Tibial nerve (tissue), 4 donors: ENCODE measurements at regions not wholly inside any gene's neighbourhood (a gene's known extent, or its start where the extent isn't known, plus 50 kb on each side); places are given as distances from the start of the nearest gene placed in this dataset.

Source experiments
- DNase-seq, 2 donors: peaks; one replicate each; pipeline ENCODE4 v3.0.0-alpha.2; 2019; ENCODE audit warnings: low spot score in 2 of 2
- H3K27ac ChIP-seq, 4 donors: fragments of 200-600 bp; sonication (generic) in 3 of 4; one replicate each; pipeline ENCODE4 v1.5.1; 2017 to 2019; ENCODE audit warnings: mild to moderate bottlenecking in 1 of 4
- H3K27me3 ChIP-seq, 2 donors: fragments of 200-600 bp; sonication (generic) in 1 of 2; one replicate each; pipeline versions ENCODE4 v1.5.1 to v1.6.0; 2017 to 2019
- H3K36me3 ChIP-seq, 3 donors: fragments of 200-600 bp; sonication (generic); one replicate each; pipeline ENCODE4 v1.5.1; 2018 to 2019
- H3K4me1 ChIP-seq, 4 donors: fragments of 200-600 bp; sonication (generic) in 3 of 4; one replicate each; pipeline ENCODE4 v1.5.1; 2017 to 2019
- H3K4me3 ChIP-seq, 4 donors: fragments of 200-600 bp; sonication (generic) in 3 of 4; one replicate each; pipeline ENCODE4 v1.5.1; 2017 to 2019; ENCODE audit warnings: mild to moderate bottlenecking in 1 of 4, moderate library complexity in 1 of 4
- H3K9me3 ChIP-seq, 4 donors: fragments of 200-600 bp; sonication (generic) in 3 of 4; one replicate each; pipeline ENCODE4 v1.5.1; 2017 to 2019
- EP300 ChIP-seq, 2 donors: sonication (generic); formaldehyde crosslinking; IDR thresholded peaks; one replicate each; pipeline ENCODE4 v1.6.1; 2017; ENCODE audit warnings: antibody characterized with exemption in 2 of 2, mild to moderate bottlenecking in 1 of 2
- POLR2A ChIP-seq, 2 donors: fragments of 450-650 bp; IDR thresholded peaks; one replicate each; pipeline ENCODE4 v1.6.1; 2017; ENCODE audit warnings: antibody characterized with exemption in 2 of 2, mild to moderate bottlenecking in 2 of 2, moderate library complexity in 2 of 2
- WGBS, 2 donors: methylation state at CpG; one replicate each; pipeline ENCODE4 v1.1.5; 2018; 5-methylcytosine and 5-hydroxymethylcytosine counted together
- TF ChIP-seq, protein P1 (sequence below), 5 experiments: fragments of 200-600 bp in 3 of 5; fragments of 450-650 bp in 2 of 5; sonication (generic) in 3 of 5; IDR thresholded peaks; one replicate each; pipeline ENCODE4 v1.5.1; 2016 to 2019; ENCODE audit warnings: antibody characterized with exemption in 5 of 5, mild to moderate bottlenecking in 3 of 5, moderate library complexity in 2 of 5

DNA sequence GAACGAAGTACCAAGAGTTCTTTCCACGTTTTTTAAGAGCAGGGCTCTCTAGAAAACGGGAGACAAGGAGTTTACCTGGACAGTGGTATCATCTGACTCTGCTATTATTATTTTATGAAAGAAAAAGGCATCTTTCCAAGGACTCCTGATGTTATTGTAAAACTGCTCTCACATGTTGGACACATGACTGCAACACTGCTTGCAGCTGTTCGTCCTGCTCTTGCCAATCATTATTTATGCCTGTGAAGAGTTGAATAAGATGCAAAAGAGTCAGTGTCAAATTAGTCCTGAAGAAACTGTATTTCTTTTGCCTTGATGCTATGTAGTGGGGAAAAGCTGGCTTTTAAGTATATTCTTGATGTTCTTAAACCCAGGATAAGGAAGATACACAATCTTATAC, 284.5 kb upstream of the PTGER4 start:
- no peak for DNase-seq
- TF ChIP-seq EP300 (IDR thresholded peaks at IDR 0.05) (no peak), POLR2A (IDR thresholded peaks at IDR 0.05) (no peak)
- TF ChIP-seq, protein P1, sequence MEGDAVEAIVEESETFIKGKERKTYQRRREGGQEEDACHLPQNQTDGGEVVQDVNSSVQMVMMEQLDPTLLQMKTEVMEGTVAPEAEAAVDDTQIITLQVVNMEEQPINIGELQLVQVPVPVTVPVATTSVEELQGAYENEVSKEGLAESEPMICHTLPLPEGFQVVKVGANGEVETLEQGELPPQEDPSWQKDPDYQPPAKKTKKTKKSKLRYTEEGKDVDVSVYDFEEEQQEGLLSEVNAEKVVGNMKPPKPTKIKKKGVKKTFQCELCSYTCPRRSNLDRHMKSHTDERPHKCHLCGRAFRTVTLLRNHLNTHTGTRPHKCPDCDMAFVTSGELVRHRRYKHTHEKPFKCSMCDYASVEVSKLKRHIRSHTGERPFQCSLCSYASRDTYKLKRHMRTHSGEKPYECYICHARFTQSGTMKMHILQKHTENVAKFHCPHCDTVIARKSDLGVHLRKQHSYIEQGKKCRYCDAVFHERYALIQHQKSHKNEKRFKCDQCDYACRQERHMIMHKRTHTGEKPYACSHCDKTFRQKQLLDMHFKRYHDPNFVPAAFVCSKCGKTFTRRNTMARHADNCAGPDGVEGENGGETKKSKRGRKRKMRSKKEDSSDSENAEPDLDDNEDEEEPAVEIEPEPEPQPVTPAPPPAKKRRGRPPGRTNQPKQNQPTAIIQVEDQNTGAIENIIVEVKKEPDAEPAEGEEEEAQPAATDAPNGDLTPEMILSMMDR (IDR thresholded peaks at IDR 0.05), result no peak
- no peaks in the 10 kb centered on the region for H3K27me3 ChIP-seq
- no peak overlapping the region for H3K27ac ChIP-seq
- H3K4me3 ChIP-seq, result no peak overlapping the region
- 60 to 64% methylated on average over 4 of the region's 4 CpGs for WGBS, 2 donors
- H3K9me3 ChIP-seq, result no peaks in the 10 kb centered on the region
- peaks cover 0 to 9% (median 0%) of the 10 kb centered on the region in 4 donors for H3K4me1 ChIP-seq
- H3K36me3 ChIP-seq, result no peaks in the 10 kb centered on the region

DNA sequence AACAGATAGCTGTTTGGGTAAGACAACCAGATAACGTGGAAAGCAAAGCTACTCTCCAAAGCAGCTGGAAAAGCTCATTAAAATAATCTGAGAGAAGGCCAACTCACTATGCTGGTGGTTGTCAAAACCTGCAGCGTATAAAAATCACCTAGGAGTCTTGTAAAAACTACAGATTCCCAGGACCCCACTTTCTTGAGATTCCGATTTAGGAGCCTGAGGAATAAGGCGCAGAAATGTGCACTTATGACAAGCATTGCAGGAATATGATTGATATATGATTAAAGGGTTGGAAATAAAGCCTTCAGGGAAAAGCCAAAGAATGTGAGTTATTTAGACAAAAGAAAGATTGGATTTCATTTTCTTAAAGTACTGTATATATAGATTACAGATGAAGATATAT, 285.0 kb upstream of the PTGER4 start:
- Histone ChIP-seq H3K27me3 (no peaks in the 10 kb centered on the region), H3K9me3 (no peaks in the 10 kb centered on the region), H3K36me3 (no peaks in the 10 kb centered on the region), H3K4me3 (no peak overlapping the region), H3K4me1 (peaks cover 0 to 9% (median 0%) of the 10 kb centered on the region in 4 donors), H3K27ac (no peak overlapping the region)
- WGBS, 2 donors, result 71% methylated on average over 4 of the region's 4 CpGs
- TF ChIP-seq, protein P1 (IDR thresholded peaks at IDR 0.05), result no peak
- no peak for TF ChIP-seq POLR2A (IDR thresholded peaks at IDR 0.05)
- no peak for TF ChIP-seq EP300 (IDR thresholded peaks at IDR 0.05)
- no peak for DNase-seq

DNA sequence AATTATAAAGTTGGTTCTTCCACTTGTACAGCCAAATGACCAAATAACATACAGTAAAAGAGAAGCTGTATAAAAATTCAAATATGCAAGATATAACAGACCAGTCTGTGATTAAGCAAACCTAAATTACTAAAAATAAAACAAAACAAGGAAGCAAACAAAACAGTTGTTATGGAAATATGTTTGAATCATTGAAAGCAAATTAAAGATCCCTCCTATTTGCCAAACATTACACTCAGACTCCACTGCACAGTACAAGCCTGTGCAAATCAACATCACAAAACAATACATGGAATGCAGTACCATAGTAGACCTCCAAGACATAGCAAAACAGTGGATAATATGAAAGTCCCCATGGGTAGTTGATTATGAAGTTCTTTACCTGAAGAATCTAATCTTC, 288.1 kb upstream of the PTGER4 start:
- H3K4me1 ChIP-seq, result peaks cover 0 to 9% (median 0%) of the 10 kb centered on the region in 4 donors
- no peaks in the 10 kb centered on the region for H3K27me3 ChIP-seq
- H3K4me3 ChIP-seq, result no peak overlapping the region
- TF ChIP-seq EP300 (IDR thresholded peaks at IDR 0.05) (no peak), POLR2A (IDR thresholded peaks at IDR 0.05) (no peak)
- TF ChIP-seq, protein P1 (IDR thresholded peaks at IDR 0.05), result no peak
- DNase-seq, result no peak
- no peaks in the 10 kb centered on the region for H3K36me3 ChIP-seq
- H3K27ac ChIP-seq, result no peak overlapping the region
- no peaks in the 10 kb centered on the region for H3K9me3 ChIP-seq

- H3K27ac ChIP-seq, result no peak overlapping the region
These were observed 289.2 kb upstream of the PTGER4 start for GRCh38 chr5:40390281-40391149.

GRCh38 chr5:40389591-40389990, 290.1 kb upstream of the PTGER4 start:
- Histone ChIP-seq H3K27me3 (no peaks in the 10 kb centered on the region), H3K9me3 (no peaks in the 10 kb centered on the region), H3K4me3 (no peak overlapping the region), H3K27ac (no peak overlapping the region), H3K4me1 (peaks cover 0 to 25% (median 7%) of the 10 kb centered on the region in 4 donors), H3K36me3 (no peaks in the 10 kb centered on the region)
- WGBS, 2 donors, result 79 to 82% methylated on average over 4 of the region's 4 CpGs
- no peak for TF ChIP-seq POLR2A (IDR thresholded peaks at IDR 0.05)
- no peak for TF ChIP-seq EP300 (IDR thresholded peaks at IDR 0.05)
- TF ChIP-seq, protein P1 (IDR thresholded peaks at IDR 0.05), result no peak
- DNase-seq, result no peak

More at GRCh38 chr5:40390281-40391149, 289.2 kb upstream of the PTGER4 start:
- TF ChIP-seq EP300 (IDR thresholded peaks at IDR 0.05) (no peak), POLR2A (IDR thresholded peaks at IDR 0.05) (no peak)
- TF ChIP-seq, protein P1 (IDR thresholded peaks at IDR 0.05), result no peak
- no peaks in the 10 kb centered on the region for H3K9me3 ChIP-seq
- no peaks in the 10 kb centered on the region for H3K36me3 ChIP-seq
- H3K4me1 ChIP-seq, result peaks cover 0 to 19% (median 3%) of the 10 kb centered on the region in 4 donors
- H3K27me3 ChIP-seq, result no peaks in the 10 kb centered on the region
- DNase-seq, result no peak
- 74 to 78% methylated on average over 6 of the region's 6 CpGs for WGBS, 2 donors
- no peak overlapping the region for H3K4me3 ChIP-seq
